Neural crest cell (in vitro differentiated cells): ENCODE measurements at regions not wholly inside any gene's neighbourhood (a gene's known extent, or its start where the extent isn't known, plus 50 kb on each side); places are given as distances from the start of the nearest gene placed in this dataset.

Experiments
- DNase-seq: peaks from one replicate; pipeline ENCODE4 v3.0.0; 2021; ENCODE audit warnings: low read depth, mixed read lengths, low spot score
- H3K27ac Mint-ChIP-seq: one replicate; pipeline ENCODE4 v1.8.0; 2021; ENCODE audit warnings: mild to moderate bottlenecking, mixed read lengths; ENCODE audit not compliant: unreplicated experiment
- H3K27me3 Mint-ChIP-seq: 2 replicates; pipeline ENCODE4 v1.8.0; 2021; ENCODE audit warnings: low read depth, mild to moderate bottlenecking, mixed read lengths
- H3K36me3 Mint-ChIP-seq: 2 replicates; pipeline ENCODE4 v1.8.0; 2021; ENCODE audit warnings: low read depth, mild to moderate bottlenecking, mixed read lengths
- H3K4me1 Mint-ChIP-seq: 2 replicates; pipeline ENCODE4 v1.8.0; 2021; ENCODE audit warnings: mixed read lengths
- H3K4me3 Mint-ChIP-seq: one replicate; pipeline ENCODE4 v1.8.0; 2021; ENCODE audit warnings: mild to moderate bottlenecking, mixed read lengths
- H3K9me3 Mint-ChIP-seq: 2 replicates; pipeline ENCODE4 v1.8.0; 2021; ENCODE audit warnings: mixed read lengths
- TF ChIP-seq, protein P1 (sequence below): fragments of 200-600 bp; sonication (generic); conservative IDR thresholded peaks from 2 replicates; pipeline ENCODE4 v1.5.0; 2021; ENCODE audit warnings: antibody characterized with exemption, mild to moderate bottlenecking

DNA sequence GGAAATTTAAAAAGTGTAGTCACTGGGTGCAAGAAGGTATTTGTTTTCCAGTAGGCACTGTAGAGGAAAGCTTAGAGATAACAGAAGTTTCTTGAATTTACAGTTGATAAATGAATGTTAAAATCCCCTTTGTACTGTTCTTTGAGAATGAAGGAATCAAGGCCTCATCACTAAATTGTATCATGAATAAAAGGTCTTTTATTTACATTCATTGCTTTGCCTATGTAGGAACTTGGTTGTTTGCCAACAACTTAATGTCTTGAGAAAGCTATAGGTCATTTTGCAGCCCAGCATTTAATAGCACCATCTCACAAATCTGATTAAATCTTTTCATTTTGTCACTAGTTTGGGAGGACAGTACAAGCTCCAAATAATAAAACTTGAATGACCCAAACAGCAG is 213.9 kb upstream of the ITGA4 start:
- no peak overlapping the region for H3K4me3 Mint-ChIP-seq

DNA sequence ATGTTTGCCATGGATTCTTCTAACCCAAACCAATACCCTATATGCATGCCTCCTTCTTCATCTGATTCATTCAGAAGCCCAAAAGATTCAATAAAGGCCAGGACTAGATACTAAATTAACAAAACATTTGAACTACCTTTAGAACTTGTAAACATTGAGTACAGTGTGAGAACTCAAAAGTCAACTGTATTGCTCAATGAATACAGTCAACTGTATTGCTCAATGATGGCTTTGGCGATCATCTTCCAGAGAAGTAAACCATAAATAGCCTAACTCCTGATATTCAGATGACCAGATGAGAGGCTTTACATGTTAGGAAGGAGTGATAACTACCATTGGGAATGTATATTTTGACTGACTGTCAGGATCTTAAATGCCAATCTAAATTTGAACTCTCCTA is 206.5 kb upstream of the ITGA4 start:
- no peaks in the 10 kb centered on the region for H3K27me3 Mint-ChIP-seq
- H3K4me3 Mint-ChIP-seq = no peak overlapping the region
- H3K27ac Mint-ChIP-seq = no peak overlapping the region
- H3K9me3 Mint-ChIP-seq = peaks cover 4% of the 10 kb centered on the region
- H3K4me1 Mint-ChIP-seq = no peaks in the 10 kb centered on the region
- TF ChIP-seq, protein P1, sequence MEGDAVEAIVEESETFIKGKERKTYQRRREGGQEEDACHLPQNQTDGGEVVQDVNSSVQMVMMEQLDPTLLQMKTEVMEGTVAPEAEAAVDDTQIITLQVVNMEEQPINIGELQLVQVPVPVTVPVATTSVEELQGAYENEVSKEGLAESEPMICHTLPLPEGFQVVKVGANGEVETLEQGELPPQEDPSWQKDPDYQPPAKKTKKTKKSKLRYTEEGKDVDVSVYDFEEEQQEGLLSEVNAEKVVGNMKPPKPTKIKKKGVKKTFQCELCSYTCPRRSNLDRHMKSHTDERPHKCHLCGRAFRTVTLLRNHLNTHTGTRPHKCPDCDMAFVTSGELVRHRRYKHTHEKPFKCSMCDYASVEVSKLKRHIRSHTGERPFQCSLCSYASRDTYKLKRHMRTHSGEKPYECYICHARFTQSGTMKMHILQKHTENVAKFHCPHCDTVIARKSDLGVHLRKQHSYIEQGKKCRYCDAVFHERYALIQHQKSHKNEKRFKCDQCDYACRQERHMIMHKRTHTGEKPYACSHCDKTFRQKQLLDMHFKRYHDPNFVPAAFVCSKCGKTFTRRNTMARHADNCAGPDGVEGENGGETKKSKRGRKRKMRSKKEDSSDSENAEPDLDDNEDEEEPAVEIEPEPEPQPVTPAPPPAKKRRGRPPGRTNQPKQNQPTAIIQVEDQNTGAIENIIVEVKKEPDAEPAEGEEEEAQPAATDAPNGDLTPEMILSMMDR = no peak
- no peaks in the 10 kb centered on the region for H3K36me3 Mint-ChIP-seq
- DNase-seq = no peak

More for the DNA sequence above, 213.9 kb upstream of the ITGA4 start:
- Mint-ChIP-seq H3K4me1 (peaks cover 39% of the 10 kb centered on the region), H3K27ac (no peak overlapping the region), H3K36me3 (no peaks in the 10 kb centered on the region), H3K27me3 (no peaks in the 10 kb centered on the region), H3K9me3 (peaks cover 3% of the 10 kb centered on the region)
- TF ChIP-seq, protein P1 = no peak
- no peak for DNase-seq

DNA sequence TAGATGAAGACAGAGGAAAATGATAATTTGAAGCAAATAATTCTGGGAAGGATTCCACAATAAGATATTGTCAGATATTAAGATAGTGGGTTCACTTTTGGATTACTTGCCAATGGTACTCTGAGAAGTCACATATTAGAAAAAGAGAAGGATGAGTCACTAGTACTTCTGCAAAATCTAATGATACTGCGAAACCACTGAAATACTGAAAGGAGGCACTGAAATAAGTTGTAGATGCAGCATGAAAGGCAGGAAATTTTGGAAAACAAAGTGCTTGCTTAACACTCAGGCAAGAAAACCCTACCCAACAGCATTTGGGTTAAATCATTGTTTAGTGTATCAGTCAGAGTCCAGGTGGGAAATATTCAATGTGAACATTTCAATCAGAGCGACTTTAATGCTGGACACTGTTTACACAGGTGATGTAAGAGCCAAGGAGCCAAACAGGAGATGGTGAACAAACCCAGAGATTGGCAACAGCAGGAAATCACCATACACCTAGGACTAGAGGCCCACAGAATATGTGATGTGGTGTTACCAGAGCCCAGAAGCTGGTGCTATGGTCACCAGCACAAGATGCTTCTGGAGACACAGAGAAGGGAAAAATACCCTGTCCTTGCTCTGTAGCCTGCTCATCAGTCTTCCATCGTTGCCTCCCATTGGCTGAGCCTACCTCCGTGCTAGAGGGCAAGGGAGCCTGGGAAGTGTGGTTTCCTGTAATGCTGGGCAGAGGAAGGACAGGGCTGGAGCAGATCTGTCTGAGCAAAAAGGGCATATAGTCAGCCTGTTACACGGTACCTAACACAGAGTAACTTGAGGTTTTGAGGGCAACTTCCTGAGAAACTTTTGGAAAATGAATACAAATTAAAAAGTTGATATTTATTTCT is 204.7 kb upstream of the ITGA4 start:
- TF ChIP-seq, protein P1 = no peak
- no peak for DNase-seq
- Mint-ChIP-seq H3K27me3 (no peaks in the 10 kb centered on the region), H3K4me1 (no peaks in the 10 kb centered on the region), H3K9me3 (peaks cover 4% of the 10 kb centered on the region), H3K27ac (no peak overlapping the region), H3K4me3 (no peak overlapping the region), H3K36me3 (no peaks in the 10 kb centered on the region)

DNA sequence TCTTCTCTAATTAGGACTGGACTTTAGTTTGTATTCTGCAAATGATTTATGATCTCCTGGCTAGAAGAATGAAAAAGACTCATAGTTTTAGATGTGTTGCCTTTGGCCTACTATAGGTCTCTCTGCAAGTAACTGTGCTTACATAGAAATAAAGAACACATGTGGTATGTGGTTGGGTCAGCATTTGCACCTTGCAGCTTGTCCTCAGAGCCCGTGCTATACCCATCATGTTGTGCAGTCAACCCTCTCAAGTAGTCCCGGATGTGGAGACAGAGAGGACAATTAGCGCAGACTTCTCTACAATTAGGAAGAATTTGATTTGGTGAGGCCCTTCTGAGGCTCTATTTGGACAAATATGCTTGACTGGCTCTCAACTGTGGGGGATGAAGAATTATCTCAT is 203.7 kb upstream of the ITGA4 start:
- Mint-ChIP-seq H3K36me3 (no peaks in the 10 kb centered on the region), H3K4me3 (no peak overlapping the region), H3K9me3 (peaks cover 4% of the 10 kb centered on the region), H3K4me1 (no peaks in the 10 kb centered on the region), H3K27ac (no peak overlapping the region), H3K27me3 (no peaks in the 10 kb centered on the region)
- no peak for DNase-seq
- TF ChIP-seq, protein P1 = no peak

DNA sequence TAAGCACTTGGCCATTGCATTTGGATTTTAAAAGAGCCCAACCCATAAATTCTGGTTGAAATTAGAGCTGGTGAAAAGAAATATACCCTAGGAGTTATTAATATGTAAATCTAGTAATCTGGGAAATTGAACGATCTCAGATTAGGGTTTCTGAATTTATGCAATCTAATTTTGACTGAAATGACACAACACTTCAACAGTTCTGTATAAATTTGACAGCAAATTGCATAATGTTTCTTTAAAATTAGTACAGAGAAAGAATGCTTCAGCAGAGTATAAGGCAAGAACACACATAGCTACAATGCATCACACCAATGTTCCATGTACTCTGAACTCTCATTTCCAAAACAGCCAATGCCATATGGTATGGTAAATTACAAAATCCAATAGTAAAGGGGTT is 201.5 kb upstream of the ITGA4 start:
- H3K4me1 Mint-ChIP-seq = no peaks in the 10 kb centered on the region
- no peaks in the 10 kb centered on the region for H3K27me3 Mint-ChIP-seq
- TF ChIP-seq, protein P1 = no peak
- H3K9me3 Mint-ChIP-seq = peaks cover 4% of the 10 kb centered on the region
- no peaks in the 10 kb centered on the region for H3K36me3 Mint-ChIP-seq
- no peak overlapping the region for H3K4me3 Mint-ChIP-seq
- DNase-seq = no peak
- no peak overlapping the region for H3K27ac Mint-ChIP-seq
